ENCODE measurements at regions not wholly inside any gene's neighbourhood (a gene's known extent, or its start where the extent isn't known, plus 50 kb on each side); places are given as distances from the start of the nearest gene placed in this dataset.

- dilution Hi-C loops (cut with HindIII; ENCODE audit: low sequenced_read_pairs, unreplicated experiment) (no loop called here), intact Hi-C loops (cut with micrococcal nuclease) (no loop called here), in situ Hi-C loops (cut with MboI; ENCODE audit: low sequenced_read_pairs) (no loop called here)
- no peak for DNase-seq
- ATAC-seq (ENCODE audit: low read depth), result no peak
- Histone ChIP-seq H3K14ac (replicated peaks; ENCODE audit: low read depth, low read length) (no peak overlapping the region), H3K4me1 (ENCODE audit: control insufficient read depth, insufficient read depth, low read length) (peaks cover 3% of the 10 kb centered on the region), H4K91ac (ENCODE audit: insufficient read depth, low read depth, low read length) (no peak overlapping the region), H3K4me3 (ENCODE audit: insufficient read depth, low read depth, low read length) (no peak overlapping the region), H3K9ac (ENCODE audit: low read depth, low read length) (no peak overlapping the region), H2AFZ (replicated peaks; ENCODE audit: low read length, poor library complexity) (no peak overlapping the region), H3K18ac (ENCODE audit: low read depth, low read length) (no peak overlapping the region), H2BK15ac (ENCODE audit: low read depth, low read length) (no peak overlapping the region), H4K20me1 (ENCODE audit: insufficient read depth, low read length) (no peaks in the 10 kb centered on the region), H2BK120ac (ENCODE audit: low read depth, low read length) (no peak overlapping the region), H3K9me3 (ENCODE audit: control insufficient read depth, insufficient read depth, low read length) (no peaks in the 10 kb centered on the region), H3K27ac (ENCODE audit: insufficient read depth, low read length) (no peak overlapping the region), H4K5ac (ENCODE audit: low read depth, low read length) (no peak overlapping the region), H2BK5ac (ENCODE audit: low read depth, low read length, poor library complexity, severe bottlenecking) (no peak overlapping the region), H3K4me2 (ENCODE audit: low read depth, low read length) (no peak overlapping the region), H3K56ac (ENCODE audit: extremely low read depth, insufficient read depth, low read length) (no peak overlapping the region), H3K4ac (ENCODE audit: low read depth, low read length) (no peak overlapping the region), H3K27me3 (ENCODE audit: control insufficient read depth, insufficient read depth, low read length) (peaks cover 2% of the 10 kb centered on the region; the same call in 1 of the 2 replicates), H2AK9ac (replicated peaks; ENCODE audit: low read depth, low read length, poor library complexity) (no peak overlapping the region), H3K23ac (ENCODE audit: low read depth, low read length) (no peak overlapping the region), H3K9me1 (ENCODE audit: insufficient read depth, low read length) (peaks cover under 1% of the 10 kb centered on the region; the same call in 1 of the 2 replicates), H2BK20ac (ENCODE audit: low read depth, low read length) (no peak overlapping the region), H3K36me3 (ENCODE audit: control insufficient read depth, insufficient read depth, low read length) (no peaks in the 10 kb centered on the region), H3K79me1 (ENCODE audit: low read depth in 1 of 2, low read length in 2 of 2) (no peaks in the 10 kb centered on the region), H4K8ac (ENCODE audit: low read depth in 2 of 2, low read length in 2 of 2) (no peak overlapping the region), H2AK5ac (ENCODE audit: low read depth, low read length) (no peak overlapping the region)
- WGBS, 2 experiments (ENCODE audit: extremely low coverage in 2 of 2, insufficient read length in 1 of 2), result no CpG with 5 or more reads among the region's 1 CpG
- POLR2A ChIA-PET (ENCODE audit: unreplicated experiment), result no interaction called here
- TF ChIP-seq CEBPB (IDR thresholded peaks at IDR 0.05; ENCODE audit: low read depth, low read length), result no peak
- no peak for TF ChIP-seq CHD1 (IDR thresholded peaks at IDR 0.05; ENCODE audit: low read depth, low read length)
- no peak for TF ChIP-seq NFE2L2 (IDR thresholded peaks at IDR 0.05; ENCODE audit: low read depth, low read length)
- no peak for TF ChIP-seq RFX5 (IDR thresholded peaks at IDR 0.05; ENCODE audit: low read depth, low read length)
- no peak for TF ChIP-seq POLR2A (IDR thresholded peaks at IDR 0.05; ENCODE audit: low read depth, low read length)
- TF ChIP-seq, protein P1, sequence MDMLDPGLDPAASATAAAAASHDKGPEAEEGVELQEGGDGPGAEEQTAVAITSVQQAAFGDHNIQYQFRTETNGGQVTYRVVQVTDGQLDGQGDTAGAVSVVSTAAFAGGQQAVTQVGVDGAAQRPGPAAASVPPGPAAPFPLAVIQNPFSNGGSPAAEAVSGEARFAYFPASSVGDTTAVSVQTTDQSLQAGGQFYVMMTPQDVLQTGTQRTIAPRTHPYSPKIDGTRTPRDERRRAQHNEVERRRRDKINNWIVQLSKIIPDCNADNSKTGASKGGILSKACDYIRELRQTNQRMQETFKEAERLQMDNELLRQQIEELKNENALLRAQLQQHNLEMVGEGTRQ (IDR thresholded peaks at IDR 0.05; ENCODE audit: low read depth, low read length), result no peak
- no peak for TF ChIP-seq RAD21 (IDR thresholded peaks at IDR 0.05; ENCODE audit: low read length)
- no peak for TF ChIP-seq MXI1 (IDR thresholded peaks at IDR 0.05; ENCODE audit: borderline replicate concordance, low read depth, low read length)
- no peak for TF ChIP-seq MAFK (IDR thresholded peaks at IDR 0.05; ENCODE audit: low read depth, low read length)
- TF ChIP-seq BHLHE40 (IDR thresholded peaks at IDR 0.05; ENCODE audit: low read depth, low read length), result no peak
- TF ChIP-seq MAZ (IDR thresholded peaks at IDR 0.05; ENCODE audit: borderline replicate concordance, low read depth, low read length), result no peak
- TF ChIP-seq ELK1 (IDR thresholded peaks at IDR 0.05; ENCODE audit: borderline replicate concordance, low read depth, low read length), result no peak
- TF ChIP-seq FOS (IDR thresholded peaks at IDR 0.05; ENCODE audit: low read depth, low read length), result no peak
- TF ChIP-seq RCOR1 (IDR thresholded peaks at IDR 0.05; ENCODE audit: insufficient replicate concordance, low read length), result no peak
- no peak for TF ChIP-seq SMC3 (IDR thresholded peaks at IDR 0.05; ENCODE audit: low read depth, low read length)
- TF ChIP-seq, protein P2, sequence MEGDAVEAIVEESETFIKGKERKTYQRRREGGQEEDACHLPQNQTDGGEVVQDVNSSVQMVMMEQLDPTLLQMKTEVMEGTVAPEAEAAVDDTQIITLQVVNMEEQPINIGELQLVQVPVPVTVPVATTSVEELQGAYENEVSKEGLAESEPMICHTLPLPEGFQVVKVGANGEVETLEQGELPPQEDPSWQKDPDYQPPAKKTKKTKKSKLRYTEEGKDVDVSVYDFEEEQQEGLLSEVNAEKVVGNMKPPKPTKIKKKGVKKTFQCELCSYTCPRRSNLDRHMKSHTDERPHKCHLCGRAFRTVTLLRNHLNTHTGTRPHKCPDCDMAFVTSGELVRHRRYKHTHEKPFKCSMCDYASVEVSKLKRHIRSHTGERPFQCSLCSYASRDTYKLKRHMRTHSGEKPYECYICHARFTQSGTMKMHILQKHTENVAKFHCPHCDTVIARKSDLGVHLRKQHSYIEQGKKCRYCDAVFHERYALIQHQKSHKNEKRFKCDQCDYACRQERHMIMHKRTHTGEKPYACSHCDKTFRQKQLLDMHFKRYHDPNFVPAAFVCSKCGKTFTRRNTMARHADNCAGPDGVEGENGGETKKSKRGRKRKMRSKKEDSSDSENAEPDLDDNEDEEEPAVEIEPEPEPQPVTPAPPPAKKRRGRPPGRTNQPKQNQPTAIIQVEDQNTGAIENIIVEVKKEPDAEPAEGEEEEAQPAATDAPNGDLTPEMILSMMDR (conservative IDR thresholded peaks at IDR 0.05; ENCODE audit: low read depth, low read length), result no peak
- CTCF ChIA-PET, result no interaction called here
- BruUV-seq (replicated peaks), result no TSS peak
These were observed 281.8 kb downstream of the ETS1 start for GRCh38 chr11:128305588-128305987.
